ENCODE measurements at regions not wholly inside any gene's neighbourhood (a gene's known extent, or its start where the extent isn't known, plus 50 kb on each side); places are given as distances from the start of the nearest gene placed in this dataset.

DNA sequence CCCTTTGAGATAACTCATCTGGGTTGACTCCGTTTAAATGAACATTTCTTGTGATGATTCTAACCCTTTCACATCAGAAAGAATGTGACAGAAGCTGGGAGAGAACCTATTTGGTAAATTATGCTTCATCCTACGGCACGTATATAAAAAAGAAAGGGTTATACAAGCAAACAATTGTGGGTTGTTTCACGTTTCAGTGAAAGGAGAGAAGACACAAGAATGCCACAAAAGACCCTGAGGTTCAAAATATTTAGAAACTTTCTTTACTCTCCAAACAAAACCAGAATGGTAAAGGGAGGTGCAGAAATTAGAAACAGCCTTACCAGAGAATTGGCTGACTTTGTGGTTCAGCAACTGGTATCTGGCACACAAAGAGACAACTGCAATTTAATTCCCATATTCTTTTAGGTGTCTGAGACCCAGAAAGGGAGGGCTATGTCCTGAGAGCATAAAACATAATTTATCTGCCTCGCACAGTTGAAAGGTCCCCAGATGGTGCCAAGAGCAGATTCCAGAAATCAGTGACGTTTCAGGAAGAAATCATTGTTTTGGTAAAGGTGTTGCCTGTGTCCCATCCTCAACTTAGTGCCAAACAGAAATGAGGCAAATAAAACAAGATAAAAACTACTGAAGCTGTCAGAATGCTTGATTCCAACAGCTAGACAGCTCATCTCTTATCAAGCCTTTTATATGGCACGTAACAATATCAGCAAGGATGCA, 361.4 kb downstream of the EFNB2 start:
- TF ChIP-seq, protein P1, sequence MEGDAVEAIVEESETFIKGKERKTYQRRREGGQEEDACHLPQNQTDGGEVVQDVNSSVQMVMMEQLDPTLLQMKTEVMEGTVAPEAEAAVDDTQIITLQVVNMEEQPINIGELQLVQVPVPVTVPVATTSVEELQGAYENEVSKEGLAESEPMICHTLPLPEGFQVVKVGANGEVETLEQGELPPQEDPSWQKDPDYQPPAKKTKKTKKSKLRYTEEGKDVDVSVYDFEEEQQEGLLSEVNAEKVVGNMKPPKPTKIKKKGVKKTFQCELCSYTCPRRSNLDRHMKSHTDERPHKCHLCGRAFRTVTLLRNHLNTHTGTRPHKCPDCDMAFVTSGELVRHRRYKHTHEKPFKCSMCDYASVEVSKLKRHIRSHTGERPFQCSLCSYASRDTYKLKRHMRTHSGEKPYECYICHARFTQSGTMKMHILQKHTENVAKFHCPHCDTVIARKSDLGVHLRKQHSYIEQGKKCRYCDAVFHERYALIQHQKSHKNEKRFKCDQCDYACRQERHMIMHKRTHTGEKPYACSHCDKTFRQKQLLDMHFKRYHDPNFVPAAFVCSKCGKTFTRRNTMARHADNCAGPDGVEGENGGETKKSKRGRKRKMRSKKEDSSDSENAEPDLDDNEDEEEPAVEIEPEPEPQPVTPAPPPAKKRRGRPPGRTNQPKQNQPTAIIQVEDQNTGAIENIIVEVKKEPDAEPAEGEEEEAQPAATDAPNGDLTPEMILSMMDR (conservative IDR thresholded peaks at IDR 0.05; ENCODE audit: low read depth, low read length): no peak
- no peak for TF ChIP-seq MAFK (IDR thresholded peaks at IDR 0.05; ENCODE audit: low read depth, low read length)
- TF ChIP-seq CEBPB (IDR thresholded peaks at IDR 0.05; ENCODE audit: low read depth, low read length): no peak
- TF ChIP-seq RAD21 (IDR thresholded peaks at IDR 0.05; ENCODE audit: low read length): no peak
- TF ChIP-seq MAZ (IDR thresholded peaks at IDR 0.05; ENCODE audit: borderline replicate concordance, low read depth, low read length): no peak
- TF ChIP-seq, protein P2, sequence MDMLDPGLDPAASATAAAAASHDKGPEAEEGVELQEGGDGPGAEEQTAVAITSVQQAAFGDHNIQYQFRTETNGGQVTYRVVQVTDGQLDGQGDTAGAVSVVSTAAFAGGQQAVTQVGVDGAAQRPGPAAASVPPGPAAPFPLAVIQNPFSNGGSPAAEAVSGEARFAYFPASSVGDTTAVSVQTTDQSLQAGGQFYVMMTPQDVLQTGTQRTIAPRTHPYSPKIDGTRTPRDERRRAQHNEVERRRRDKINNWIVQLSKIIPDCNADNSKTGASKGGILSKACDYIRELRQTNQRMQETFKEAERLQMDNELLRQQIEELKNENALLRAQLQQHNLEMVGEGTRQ (IDR thresholded peaks at IDR 0.05; ENCODE audit: low read depth, low read length): no peak
- TF ChIP-seq POLR2A (IDR thresholded peaks at IDR 0.05; ENCODE audit: low read depth, low read length): no peak
- TF ChIP-seq RFX5 (IDR thresholded peaks at IDR 0.05; ENCODE audit: low read depth, low read length): no peak
- no peak; the same call in 1 of the 2 replicates for TF ChIP-seq BHLHE40 (IDR thresholded peaks at IDR 0.05; ENCODE audit: low read depth, low read length)
- no peak for TF ChIP-seq NFE2L2 (IDR thresholded peaks at IDR 0.05; ENCODE audit: low read depth, low read length)
- no peak for TF ChIP-seq FOS (IDR thresholded peaks at IDR 0.05; ENCODE audit: low read depth, low read length)
- TF ChIP-seq SMC3 (IDR thresholded peaks at IDR 0.05; ENCODE audit: low read depth, low read length): no peak

Measured in IMR-90 (cell line).